Mesendoderm (in vitro differentiated cells): ENCODE measurements at regions not wholly inside any gene's neighbourhood (a gene's known extent, or its start where the extent isn't known, plus 50 kb on each side); places are given as distances from the start of the nearest gene placed in this dataset. TPM values are rescaled to one million over a fixed set of nuclear protein-coding genes. Genes with fewer than 3 reads are reported as not detected.
A peak's percentile ranks its signal among the peaks of the same experiment; 100 is the strongest.

Source experiments
- DNase-seq: peaks from one replicate; pipeline ENCODE4 v3.0.0; 2013
- H2AK5ac ChIP-seq: 2 replicates; pipeline ENCODE4 v1.6.1; 2013; ENCODE audit warnings: low read length, inconsistent platforms
- H2BK120ac ChIP-seq: 2 replicates; pipeline ENCODE4 v1.6.1; 2013; ENCODE audit warnings: low read depth, mild to moderate bottlenecking, low read length, moderate library complexity, mixed read lengths
- H2BK15ac ChIP-seq: replicated peaks from 2 replicates; pipeline ENCODE4 v1.6.1; 2013; ENCODE audit warnings: low read depth, mild to moderate bottlenecking, moderate library complexity
- H2BK5ac ChIP-seq: 2 replicates; pipeline ENCODE4 v1.6.1; 2013; ENCODE audit warnings: low read length, inconsistent platforms
- H3K18ac ChIP-seq: 2 replicates; pipeline ENCODE4 v1.6.1; 2013; ENCODE audit warnings: mild to moderate bottlenecking, low read length, mixed read lengths
- H3K23ac ChIP-seq: one replicate; pipeline ENCODE4 v1.6.1; 2013; ENCODE audit warnings: low read length
- H3K27ac ChIP-seq: 2 replicates; pipeline ENCODE4 v1.5.1; 2013; ENCODE audit warnings: low read depth, mild to moderate bottlenecking, inconsistent platforms, low read length, moderate library complexity
- H3K27me3 ChIP-seq: 2 replicates; pipeline ENCODE4 v1.6.1; 2013; ENCODE audit warnings: low read length, control low read depth, mild to moderate bottlenecking, inconsistent platforms; ENCODE audit not compliant: insufficient read depth, poor library complexity
- H3K36me3 ChIP-seq: 2 replicates; pipeline ENCODE4 v1.6.1; 2013; ENCODE audit warnings: low read length, inconsistent platforms; ENCODE audit not compliant: control insufficient read depth, insufficient read depth
- H3K4ac ChIP-seq: one replicate; pipeline ENCODE4 v1.6.1; 2013; ENCODE audit warnings: low read depth, mild to moderate bottlenecking, low read length, moderate library complexity
- H3K4me1 ChIP-seq: 2 replicates; pipeline ENCODE4 v1.6.1; 2013; ENCODE audit warnings: low read depth, low read length, inconsistent platforms; ENCODE audit not compliant: control insufficient read depth
- H3K4me2 ChIP-seq: 2 replicates; pipeline ENCODE4 v1.6.1; 2013; ENCODE audit warnings: low read length
- H3K4me3 ChIP-seq: 2 replicates; pipeline ENCODE4 v1.5.1; 2013; ENCODE audit warnings: mild to moderate bottlenecking, low read length
- H3K56ac ChIP-seq: one replicate; pipeline ENCODE4 v1.6.1; 2013; ENCODE audit warnings: low read length
- H3K79me1 ChIP-seq: 2 replicates; pipeline ENCODE4 v1.6.1; 2013; ENCODE audit warnings: low read length, inconsistent platforms
- H3K79me2 ChIP-seq: 2 replicates; pipeline ENCODE4 v1.6.1; 2013; ENCODE audit warnings: mild to moderate bottlenecking, low read length; ENCODE audit not compliant: control insufficient read depth, insufficient read depth
- H3K9ac ChIP-seq: 2 replicates; pipeline ENCODE4 v1.6.1; 2013; ENCODE audit warnings: low read length, inconsistent platforms
- H4K5ac ChIP-seq: one replicate; pipeline ENCODE4 v1.6.1; 2013; ENCODE audit warnings: low read length
- H4K8ac ChIP-seq: one replicate; pipeline ENCODE4 v1.6.1; 2013; ENCODE audit warnings: low read depth, mild to moderate bottlenecking, control low read depth, low read length, moderate library complexity
- WGBS: extraction: QIAGEN DNeasy Blood & Tissue Kit; methylation state at CpG from one replicate; pipeline ENCODE4 v1.1.7; 2013; ENCODE audit warnings: low lambda C conversion rate, missing lambda C conversion rate; ENCODE audit not compliant: insufficient coverage; ENCODE audit errors: extremely low coverage; 5-methylcytosine and 5-hydroxymethylcytosine counted together
- small RNA-seq: library from polyadenylated mRNA; stranded (forward); fragments of <200 nt; extraction: miRNeasy Mini kit (QIAGEN cat#:217004); gene quantifications from one replicate; pipeline ENCODE3, GENCODE V24; 2013; ENCODE audit not compliant: insufficient read depth

DNA sequence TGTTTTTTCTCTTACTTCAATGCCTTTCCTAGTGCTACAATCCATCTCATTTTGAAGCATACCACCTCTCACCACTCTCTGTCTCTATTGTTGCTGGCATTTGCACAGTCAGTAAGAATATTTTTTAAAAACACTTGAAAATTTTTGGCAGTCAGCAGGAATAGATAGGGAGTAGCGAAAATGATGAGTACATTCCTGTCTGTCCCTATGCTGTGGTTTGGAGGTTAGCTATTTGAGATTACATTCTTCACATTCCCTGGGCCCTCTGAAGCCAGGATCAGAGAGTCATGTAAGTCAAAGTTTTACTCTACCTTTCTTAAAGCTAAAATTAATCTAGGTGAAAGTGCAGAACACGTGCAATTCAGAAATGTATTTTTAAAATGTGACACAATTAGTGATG, 53.0 kb upstream of the MAGI2 start:
- Histone ChIP-seq H4K5ac (no peak overlapping the region), H3K18ac (peak overlapping the region; percentile 90), H3K4me1 (peaks cover 2% of the 10 kb centered on the region), H3K27ac (peak overlapping the region; percentile 63), H3K36me3 (no peaks in the 10 kb centered on the region), H4K8ac (no peak overlapping the region), H3K4me3 (no peak overlapping the region), H3K79me1 (no peaks in the 10 kb centered on the region), H3K56ac (peak overlapping the region; percentile 10), H2BK120ac (no peak overlapping the region), H3K9ac (no peak overlapping the region), H3K4me2 (no peak overlapping the region), H2BK15ac (no peak overlapping the region), H2BK5ac (no peak overlapping the region), H2AK5ac (no peak overlapping the region), H3K4ac (no peak overlapping the region), H3K23ac (no peak overlapping the region), H3K79me2 (no peaks in the 10 kb centered on the region), H3K27me3 (no peaks in the 10 kb centered on the region)
- no CpG with 5 or more reads among the region's 2 CpGs for WGBS
- DNase-seq = peak; percentile 92

DNA sequence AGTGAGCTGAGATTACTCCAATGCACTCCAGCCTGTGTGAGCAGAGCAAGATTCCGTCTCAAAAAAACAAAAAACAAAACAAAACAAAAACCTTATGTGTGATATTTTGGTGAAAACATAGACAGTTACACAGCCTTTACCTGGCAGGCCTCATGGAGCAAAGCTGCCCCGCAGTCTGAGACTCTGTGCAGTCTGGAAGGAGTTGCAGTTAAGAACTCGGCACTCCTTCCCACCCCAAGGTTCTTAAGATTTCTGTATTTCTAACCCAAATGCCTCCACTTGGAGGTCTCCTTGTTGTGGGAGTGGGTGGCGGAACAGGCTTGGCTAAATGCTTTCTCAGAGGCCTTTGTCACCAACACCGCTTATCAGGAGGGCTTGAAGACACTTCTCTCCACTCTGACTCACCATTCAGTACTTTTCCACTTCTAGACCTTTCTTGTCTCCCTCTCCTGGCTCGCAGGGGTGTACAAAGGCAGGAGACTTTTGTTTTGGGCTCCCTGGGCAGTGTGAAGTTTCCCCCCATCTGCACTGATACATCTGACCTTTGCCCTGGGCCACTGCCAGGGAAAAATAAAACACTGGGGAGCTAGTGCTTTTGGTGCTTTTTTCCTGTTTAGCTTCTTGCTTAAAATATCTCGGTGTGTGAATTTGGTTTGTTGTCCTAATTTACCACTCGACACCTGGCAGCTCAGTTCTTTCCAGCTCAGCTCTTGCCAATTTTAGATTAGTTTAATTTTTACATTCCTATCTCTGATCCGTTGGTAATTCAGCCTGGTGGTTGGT, 51.3 kb upstream of the MAGI2 start:
- H4K8ac ChIP-seq = no peak overlapping the region
- H2BK15ac ChIP-seq = peak overlapping the region; percentile 9
- H2BK120ac ChIP-seq = peak overlapping the region; percentile 88
- no peaks in the 10 kb centered on the region for H3K79me1 ChIP-seq
- no peak overlapping the region for H3K4me2 ChIP-seq
- H3K27ac ChIP-seq = peak overlapping the region; percentile 82
- no peaks in the 10 kb centered on the region for H3K79me2 ChIP-seq
- no peaks in the 10 kb centered on the region for H3K27me3 ChIP-seq
- no peak overlapping the region for H2AK5ac ChIP-seq
- H3K36me3 ChIP-seq = no peaks in the 10 kb centered on the region
- peak overlapping the region; percentile 47 for H4K5ac ChIP-seq
- peak; percentile 93 for DNase-seq
- H3K9ac ChIP-seq = no peak overlapping the region
- H3K4me1 ChIP-seq = peaks cover 2% of the 10 kb centered on the region
- WGBS = no CpG with 5 or more reads among the region's 9 CpGs
- no peak overlapping the region for H3K23ac ChIP-seq
- H3K56ac ChIP-seq = peak overlapping the region; percentile 81
- H3K4me3 ChIP-seq = no peak overlapping the region
- H3K18ac ChIP-seq = peak overlapping the region; percentile 56
- H3K4ac ChIP-seq = peak overlapping the region; percentile 59
- H2BK5ac ChIP-seq = peak overlapping the region; percentile 51

Small RNAs in the stretch of these regions (small RNA-seq; reads per million reads assigned to genes)
- gene RNA5SP234 = not detected
- gene RNU6-849P = not detected
